MCF 10A (cell line): ENCODE measurements at regions not wholly inside any gene's neighbourhood (a gene's known extent, or its start where the extent isn't known, plus 50 kb on each side); places are given as distances from the start of the nearest gene placed in this dataset.

Source experiments
- BruUV-seq: library from RNA; stranded (reverse); fragments of 400-500 nt; replicated peaks from 2 replicates; lab custom pipeline; 2021; lab: Mats Ljungman, UMichigan
- CTCF ChIA-PET: fragments of 300-600 bp; sonication (Branson Sonifier 250); formaldehyde crosslinking; extraction: SDS; loops from one replicate; lab custom pipeline; 2021; ENCODE audit warnings: antibody characterized with exemption, inconsistent platforms; lab: Yijun Ruan, JAX
- POLR2A ChIA-PET: fragments of 300-600, 350-650 bp; sonication (Branson Sonifier 250); formaldehyde crosslinking; extraction: SDS; loops from one replicate; lab custom pipeline; 2020; ENCODE audit warnings: antibody characterized with exemption, inconsistent platforms; lab: Yijun Ruan, JAX
- DNase-seq: peaks from one replicate; pipeline ENCODE4 v3.0.0-alpha.2; 2018; ENCODE audit not compliant: unreplicated experiment
- H3K27ac Mint-ChIP-seq: one replicate; pipeline ENCODE4 v1.8.0; 2022; ENCODE audit warnings: mild to moderate bottlenecking, low read depth, mixed read lengths; ENCODE audit not compliant: unreplicated experiment
- H3K27me3 Mint-ChIP-seq: one replicate; pipeline ENCODE4 v1.8.0; 2022; ENCODE audit warnings: mixed read lengths; ENCODE audit not compliant: insufficient read depth, unreplicated experiment
- H3K36me3 Mint-ChIP-seq: one replicate; pipeline ENCODE4 v1.8.0; 2022; ENCODE audit warnings: mild to moderate bottlenecking, moderate library complexity, mixed read lengths; ENCODE audit not compliant: insufficient read depth, unreplicated experiment
- H3K4me1 Mint-ChIP-seq: one replicate; pipeline ENCODE4 v1.8.0; 2022; ENCODE audit warnings: mixed read lengths; ENCODE audit not compliant: insufficient read depth, unreplicated experiment
- H3K4me3 Mint-ChIP-seq: one replicate; pipeline ENCODE4 v1.8.0; 2022; ENCODE audit warnings: mild to moderate bottlenecking, moderate library complexity, mixed read lengths; ENCODE audit not compliant: unreplicated experiment
- H3K9me3 Mint-ChIP-seq: one replicate; pipeline ENCODE4 v1.8.0; 2022; ENCODE audit warnings: mixed read lengths; ENCODE audit not compliant: unreplicated experiment
- CTCF ChIP-seq: fragments of 200-600 bp; IDR thresholded peaks from one replicate; pipeline ENCODE4 v1.8.0; 2022; ENCODE audit warnings: antibody characterized with exemption, mild to moderate bottlenecking; ENCODE audit not compliant: unreplicated experiment
- intact Hi-C: fragments of 100-400 bp; cut with micrococcal nuclease; formaldehyde crosslinking; loops from 2 replicates; pipeline ENCODE4 v1.14.1; 2022

DNA sequence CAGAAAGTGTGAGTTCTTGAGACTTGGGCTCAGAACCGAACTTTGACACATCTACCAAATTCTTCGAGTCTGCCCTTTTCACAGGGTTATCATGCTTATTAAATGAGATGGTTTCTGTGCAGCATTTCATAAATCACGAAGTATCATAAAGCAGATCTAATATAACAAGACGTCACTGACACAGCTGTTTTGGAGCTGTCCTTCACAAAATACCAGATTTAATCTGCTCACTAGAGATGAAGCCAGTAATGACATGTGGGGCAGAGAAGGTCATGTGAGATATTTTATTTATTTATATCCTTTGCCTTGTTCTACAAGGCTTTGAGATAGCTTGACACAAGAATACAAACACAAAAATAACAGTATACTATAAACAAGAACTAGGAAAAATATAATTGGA is 127.0 kb downstream of the RPAP3 start:
- H3K9me3 Mint-ChIP-seq = no peaks in the 10 kb centered on the region
- peaks cover 42% of the 10 kb centered on the region for H3K27me3 Mint-ChIP-seq
- CTCF ChIA-PET = interaction anchor here (0.6 kb wide), 1 partner anchor 29 kb away, joined by 3 read pairs; no protein-coding TSS in a partner anchor
- no peak for DNase-seq
- no peak overlapping the region for H3K27ac Mint-ChIP-seq
- no peaks in the 10 kb centered on the region for H3K36me3 Mint-ChIP-seq
- TF ChIP-seq CTCF = no peak
- BruUV-seq = no TSS peak
- POLR2A ChIA-PET = no interaction called here
- intact Hi-C loops = no loop called here
- no peaks in the 10 kb centered on the region for H3K4me1 Mint-ChIP-seq
- H3K4me3 Mint-ChIP-seq = no peak overlapping the region

DNA sequence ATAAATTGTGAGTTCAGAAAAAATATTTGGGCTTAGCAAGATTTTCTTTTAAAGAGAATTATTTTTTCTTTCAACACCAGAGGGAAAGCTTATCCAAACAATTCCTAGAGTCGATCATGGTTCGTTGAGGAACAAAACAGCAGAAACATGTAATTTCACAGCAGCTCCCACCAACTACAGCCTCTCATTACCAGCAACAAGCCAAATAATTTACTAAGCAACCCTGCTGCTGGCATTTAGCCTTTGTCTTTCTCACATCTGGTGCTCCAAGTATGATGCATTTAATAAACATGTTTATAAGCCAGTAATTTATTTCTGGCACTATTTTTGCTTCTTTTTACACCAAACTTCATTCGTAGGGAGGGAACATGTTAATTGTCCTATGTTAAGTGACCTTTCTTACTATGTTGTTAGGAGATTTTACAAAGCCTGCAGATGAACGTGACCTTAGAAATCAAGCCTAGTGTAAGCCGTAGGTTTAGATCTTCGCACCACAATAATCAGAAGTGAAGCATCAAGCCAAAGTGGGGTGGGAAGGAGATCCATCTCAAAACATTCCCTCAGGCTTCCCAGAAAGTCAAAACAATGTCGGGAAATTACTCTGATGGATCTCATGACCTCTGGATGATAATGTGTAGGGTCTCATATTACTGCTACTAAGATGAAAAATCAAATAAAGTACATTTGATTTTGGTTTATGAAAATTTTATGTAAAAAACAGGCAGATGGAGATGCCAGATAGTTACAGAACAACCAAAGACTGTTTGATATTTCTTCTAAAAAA is 128.4 kb downstream of the RPAP3 start:
- CTCF ChIA-PET = no interaction called here
- no peaks in the 10 kb centered on the region for H3K9me3 Mint-ChIP-seq
- POLR2A ChIA-PET = no interaction called here
- H3K4me3 Mint-ChIP-seq = no peak overlapping the region
- intact Hi-C loops = no loop called here
- DNase-seq = no peak
- no peak overlapping the region for H3K27ac Mint-ChIP-seq
- BruUV-seq = no TSS peak
- no peaks in the 10 kb centered on the region for H3K36me3 Mint-ChIP-seq
- peaks cover 39% of the 10 kb centered on the region for H3K27me3 Mint-ChIP-seq
- no peak for TF ChIP-seq CTCF
- H3K4me1 Mint-ChIP-seq = no peaks in the 10 kb centered on the region

GRCh38 chr12:47576289-47576945 is 129.4 kb downstream of the RPAP3 start:
- no TSS peak for BruUV-seq
- H3K4me3 Mint-ChIP-seq = no peak overlapping the region
- H3K36me3 Mint-ChIP-seq = no peaks in the 10 kb centered on the region
- DNase-seq = no peak
- H3K27me3 Mint-ChIP-seq = peaks cover 39% of the 10 kb centered on the region
- ChIA-PET CTCF (no interaction called here), POLR2A (no interaction called here)
- no peak for TF ChIP-seq CTCF
- no peaks in the 10 kb centered on the region for H3K4me1 Mint-ChIP-seq
- intact Hi-C loops = no loop called here
- H3K9me3 Mint-ChIP-seq = no peaks in the 10 kb centered on the region
- no peak overlapping the region for H3K27ac Mint-ChIP-seq

DNA sequence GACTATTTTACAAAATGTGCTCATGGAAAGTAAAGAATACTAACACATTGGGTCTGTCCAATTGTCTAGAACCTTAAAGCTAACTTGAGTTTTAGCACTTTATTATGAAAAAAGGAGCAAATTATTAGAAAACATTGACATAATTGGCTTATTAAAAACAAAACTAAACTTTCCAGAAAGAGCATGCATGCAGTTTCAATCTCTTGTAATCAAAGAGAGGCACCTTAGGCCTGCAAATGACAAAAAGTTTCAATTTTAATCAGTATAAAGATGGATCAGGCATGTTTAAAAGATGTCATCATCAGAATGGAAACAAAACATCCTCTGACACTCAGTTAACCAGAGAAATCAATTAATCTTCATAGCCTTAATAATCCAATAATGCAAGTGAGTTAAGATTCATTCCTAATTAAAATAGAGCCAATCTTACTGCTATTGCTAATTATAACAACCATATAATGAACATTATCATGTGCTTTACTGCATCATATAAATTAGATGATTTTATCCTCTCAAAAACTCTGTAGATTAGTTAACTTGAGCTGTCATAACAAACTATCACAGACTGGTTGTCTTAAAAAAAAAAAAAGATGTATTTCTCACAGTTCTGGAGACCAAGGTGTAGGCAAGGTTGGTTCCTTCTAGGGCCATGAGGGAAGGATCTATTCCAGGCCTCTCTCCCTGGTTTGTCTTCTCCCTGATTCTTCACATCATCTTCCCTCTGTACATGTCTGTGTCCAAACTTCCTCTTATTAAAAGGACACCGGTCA is 131.4 kb downstream of the RPAP3 start:
- DNase-seq = no peak
- POLR2A ChIA-PET = no interaction called here
- Mint-ChIP-seq H3K27me3 (peaks cover 51% of the 10 kb centered on the region), H3K27ac (no peak overlapping the region), H3K4me3 (no peak overlapping the region), H3K36me3 (no peaks in the 10 kb centered on the region), H3K4me1 (no peaks in the 10 kb centered on the region), H3K9me3 (no peaks in the 10 kb centered on the region)
- CTCF ChIA-PET = interaction anchor here (0.6 kb wide), 1 partner anchor 38 kb away, joined by 6 read pairs; no protein-coding TSS in a partner anchor
- BruUV-seq = no TSS peak
- intact Hi-C loops = no loop called here
- no peak for TF ChIP-seq CTCF
